ENCODE measurements at regions not wholly inside any gene's neighbourhood (a gene's known extent, or its start where the extent isn't known, plus 50 kb on each side); places are given as distances from the start of the nearest gene placed in this dataset.

DNA sequence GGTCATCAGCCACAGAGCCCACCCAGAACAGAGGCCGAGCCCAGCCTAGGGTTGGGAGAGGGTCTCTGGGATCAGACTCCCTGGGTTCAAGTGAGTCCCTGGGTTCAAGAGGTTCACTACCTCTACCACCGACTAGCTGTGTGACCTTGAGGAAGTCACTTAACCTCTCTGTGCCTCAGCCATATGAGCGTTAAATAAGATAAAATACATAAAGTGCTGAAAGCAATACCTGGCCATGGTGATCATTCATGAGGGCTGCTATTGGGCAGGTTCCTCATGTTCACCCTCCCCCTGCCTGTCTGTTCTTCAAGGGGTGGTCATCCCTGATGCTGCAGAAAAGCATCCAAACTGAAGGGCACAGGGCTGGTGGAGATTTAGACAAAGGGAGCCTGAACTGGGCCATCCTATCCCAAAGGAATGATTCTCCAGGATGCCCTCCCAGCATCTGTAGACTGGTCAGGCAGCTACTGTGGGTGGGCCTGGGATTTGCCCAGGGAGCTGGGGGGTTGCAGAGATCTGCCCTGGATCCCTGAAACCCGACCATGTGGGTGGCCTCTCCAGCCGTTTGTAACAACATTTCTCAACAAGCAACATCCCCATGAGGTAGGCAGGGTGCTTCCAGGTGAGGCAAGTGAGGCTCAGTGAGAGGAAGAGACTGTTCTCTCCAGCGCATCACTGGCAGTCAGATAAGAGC, 196.6 kb downstream of the MATN1 start:
- H3K27ac ChIP-seq (ENCODE audit: control insufficient read depth, insufficient read depth) = no peak overlapping the region
- H4K20me1 ChIP-seq (ENCODE audit: control insufficient read depth, insufficient read depth) = no peaks in the 10 kb centered on the region
- BruUV-seq (replicated peaks) = no TSS peak
- in situ Hi-C loops (cut with MboI) (no loop called here), intact Hi-C loops (cut with micrococcal nuclease; ENCODE audit: unreplicated experiment) (no loop called here)
- ATAC-seq = no peak
- ChIA-PET RAD21 (ENCODE audit: unreplicated experiment) (no interaction called here), SMC1A (ENCODE audit: uncharacterized antibody, unreplicated experiment) (no interaction called here), POLR2A (no interaction called here), CTCF (no interaction called here)
- WGBS (ENCODE audit: insufficient coverage, insufficient replicate concordance, low lambda C conversion rate, missing lambda C conversion rate) = 10% methylated on average over 6 of the region's 6 CpGs
- peaks cover 0 to 2% of the 10 kb centered on the region in 2 experiments; a peak in 2 of 4 replicates for H3K27me3 ChIP-seq (replicated peaks in 1 of 2; ENCODE audit: control insufficient read depth in 2 of 2, insufficient read depth in 2 of 2, low read length in 1 of 2)
- no peak overlapping the region for H3K9ac ChIP-seq (ENCODE audit: control insufficient read depth, insufficient read depth, low read length)
- H3K79me2 ChIP-seq (ENCODE audit: control insufficient read depth, insufficient read depth, low read length) = no peaks in the 10 kb centered on the region
- H3K4me1 ChIP-seq (ENCODE audit: control insufficient read depth, insufficient read depth, low read length) = no peaks in the 10 kb centered on the region
- no peak overlapping the region for H2AFZ ChIP-seq (ENCODE audit: control insufficient read depth, low read depth, low read length)
- no peaks in the 10 kb centered on the region for H3K36me3 ChIP-seq (ENCODE audit: control insufficient read depth in 2 of 2, insufficient read depth in 2 of 2, low read length in 1 of 2)
- H3K9me3 ChIP-seq (replicated peaks; ENCODE audit: control insufficient read depth, insufficient read depth, low read length) = no peaks in the 10 kb centered on the region
- FAIRE-seq = no peak
- H3K4me2 ChIP-seq (ENCODE audit: control insufficient read depth, insufficient read depth) = no peak overlapping the region
- H3K4me3 ChIP-seq = no peak overlapping the region
- no peak for TF ChIP-seq ASH2L (IDR thresholded peaks at IDR 0.05; ENCODE audit: borderline replicate concordance, low read depth)
- no peak for TF ChIP-seq IRF4 (IDR thresholded peaks at IDR 0.05; ENCODE audit: low read depth, low read length)
- TF ChIP-seq NR2F1 (conservative IDR thresholded peaks at IDR 0.05) = no peak
- no peak for TF ChIP-seq CHD2 (IDR thresholded peaks at IDR 0.05; ENCODE audit: borderline replicate concordance, low read depth, low read length)
- no peak for TF ChIP-seq SREBF2 (IDR thresholded peaks at IDR 0.05; ENCODE audit: low read length)
- TF ChIP-seq ATF7 (IDR thresholded peaks at IDR 0.05; ENCODE audit: low read depth) = no peak
- TF ChIP-seq BCL11A (IDR thresholded peaks at IDR 0.05; ENCODE audit: low read depth, low read length) = no peak
- no peak for TF ChIP-seq PAX8 (IDR thresholded peaks at IDR 0.05)
- TF ChIP-seq NBN (IDR thresholded peaks at IDR 0.05) = no peak
- TF ChIP-seq NR2C1 (IDR thresholded peaks at IDR 0.05) = no peak
- no peak for TF ChIP-seq BMI1 (IDR thresholded peaks at IDR 0.05; ENCODE audit: borderline replicate concordance)
- TF ChIP-seq, protein P1, sequence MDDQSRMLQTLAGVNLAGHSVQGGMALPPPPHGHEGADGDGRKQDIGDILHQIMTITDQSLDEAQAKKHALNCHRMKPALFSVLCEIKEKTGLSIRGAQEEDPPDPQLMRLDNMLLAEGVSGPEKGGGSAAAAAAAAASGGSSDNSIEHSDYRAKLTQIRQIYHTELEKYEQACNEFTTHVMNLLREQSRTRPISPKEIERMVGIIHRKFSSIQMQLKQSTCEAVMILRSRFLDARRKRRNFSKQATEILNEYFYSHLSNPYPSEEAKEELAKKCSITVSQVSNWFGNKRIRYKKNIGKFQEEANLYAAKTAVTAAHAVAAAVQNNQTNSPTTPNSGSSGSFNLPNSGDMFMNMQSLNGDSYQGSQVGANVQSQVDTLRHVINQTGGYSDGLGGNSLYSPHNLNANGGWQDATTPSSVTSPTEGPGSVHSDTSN (IDR thresholded peaks at IDR 0.05; ENCODE audit: insufficient replicate concordance, low read depth, low read length) = no peak
- TF ChIP-seq ETV6 (conservative IDR thresholded peaks at IDR 0.05 in 1 of 2, IDR thresholded peaks at IDR 0.05 in 1 of 2; ENCODE audit: borderline replicate concordance in 1 of 2, low read depth in 1 of 2) = no peak
- TF ChIP-seq STAT1 (conservative IDR thresholded peaks at IDR 0.05) = no peak
- TF ChIP-seq, protein P2, sequence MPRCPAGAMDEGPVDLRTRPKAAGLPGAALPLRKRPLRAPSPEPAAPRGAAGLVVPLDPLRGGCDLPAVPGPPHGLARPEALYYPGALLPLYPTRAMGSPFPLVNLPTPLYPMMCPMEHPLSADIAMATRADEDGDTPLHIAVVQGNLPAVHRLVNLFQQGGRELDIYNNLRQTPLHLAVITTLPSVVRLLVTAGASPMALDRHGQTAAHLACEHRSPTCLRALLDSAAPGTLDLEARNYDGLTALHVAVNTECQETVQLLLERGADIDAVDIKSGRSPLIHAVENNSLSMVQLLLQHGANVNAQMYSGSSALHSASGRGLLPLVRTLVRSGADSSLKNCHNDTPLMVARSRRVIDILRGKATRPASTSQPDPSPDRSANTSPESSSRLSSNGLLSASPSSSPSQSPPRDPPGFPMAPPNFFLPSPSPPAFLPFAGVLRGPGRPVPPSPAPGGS (IDR thresholded peaks at IDR 0.05; ENCODE audit: borderline replicate concordance, insufficient read depth, low read depth, low read length, poor library complexity, severe bottlenecking) = no peak
- no peak for DNase-seq (ENCODE audit: low read depth, low spot score)
